Esophagus squamous epithelium (tissue), 4 donors: ENCODE measurements at regions not wholly inside any gene's neighbourhood (a gene's known extent, or its start where the extent isn't known, plus 50 kb on each side); places are given as distances from the start of the nearest gene placed in this dataset.

Experiments used
- POLR2A ChIP-seq, 4 donors: fragments of 450-650 bp; IDR thresholded peaks; one replicate each; pipeline ENCODE4 v1.6.1; 2017; ENCODE audit warnings: antibody characterized with exemption in 4 of 4, mild to moderate bottlenecking in 4 of 4, moderate library complexity in 3 of 4
- TF ChIP-seq, protein P1 (sequence below), 6 experiments: fragments of 450-650 bp in 4 of 6; fragments of 200-600 bp in 2 of 6; sonication (generic) in 2 of 6; IDR thresholded peaks; one replicate each; pipeline ENCODE4 v1.5.1; 2016 to 2019; ENCODE audit warnings: antibody characterized with exemption in 6 of 6, mild to moderate bottlenecking in 4 of 6, moderate library complexity in 4 of 6

DNA sequence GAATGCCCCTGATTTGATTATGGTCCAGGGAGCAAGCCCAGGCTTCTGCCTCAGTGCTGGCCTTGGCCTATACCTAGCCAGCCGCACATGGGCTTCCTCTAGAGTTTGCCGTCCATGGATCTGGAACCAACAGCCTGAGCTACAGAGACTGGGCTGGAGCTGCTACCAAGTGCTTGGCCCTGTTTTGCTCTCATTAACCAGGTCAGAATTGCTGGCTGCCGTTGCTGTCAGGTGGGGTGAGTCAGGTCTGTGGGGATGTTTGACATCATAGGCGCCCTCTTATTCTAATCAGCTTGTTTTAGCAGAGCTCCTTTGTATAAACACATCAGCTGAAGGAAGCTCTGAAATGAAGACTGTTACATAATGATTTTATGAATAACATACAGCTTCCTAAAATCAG lies 83.1 kb upstream of the PHACTR2 start:
- TF ChIP-seq, protein P1, sequence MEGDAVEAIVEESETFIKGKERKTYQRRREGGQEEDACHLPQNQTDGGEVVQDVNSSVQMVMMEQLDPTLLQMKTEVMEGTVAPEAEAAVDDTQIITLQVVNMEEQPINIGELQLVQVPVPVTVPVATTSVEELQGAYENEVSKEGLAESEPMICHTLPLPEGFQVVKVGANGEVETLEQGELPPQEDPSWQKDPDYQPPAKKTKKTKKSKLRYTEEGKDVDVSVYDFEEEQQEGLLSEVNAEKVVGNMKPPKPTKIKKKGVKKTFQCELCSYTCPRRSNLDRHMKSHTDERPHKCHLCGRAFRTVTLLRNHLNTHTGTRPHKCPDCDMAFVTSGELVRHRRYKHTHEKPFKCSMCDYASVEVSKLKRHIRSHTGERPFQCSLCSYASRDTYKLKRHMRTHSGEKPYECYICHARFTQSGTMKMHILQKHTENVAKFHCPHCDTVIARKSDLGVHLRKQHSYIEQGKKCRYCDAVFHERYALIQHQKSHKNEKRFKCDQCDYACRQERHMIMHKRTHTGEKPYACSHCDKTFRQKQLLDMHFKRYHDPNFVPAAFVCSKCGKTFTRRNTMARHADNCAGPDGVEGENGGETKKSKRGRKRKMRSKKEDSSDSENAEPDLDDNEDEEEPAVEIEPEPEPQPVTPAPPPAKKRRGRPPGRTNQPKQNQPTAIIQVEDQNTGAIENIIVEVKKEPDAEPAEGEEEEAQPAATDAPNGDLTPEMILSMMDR (IDR thresholded peaks at IDR 0.05): no peak
- TF ChIP-seq POLR2A (IDR thresholded peaks at IDR 0.05): no peak
